ENCODE measurements at regions not wholly inside any gene's neighbourhood (a gene's known extent, or its start where the extent isn't known, plus 50 kb on each side); places are given as distances from the start of the nearest gene placed in this dataset.

DNA sequence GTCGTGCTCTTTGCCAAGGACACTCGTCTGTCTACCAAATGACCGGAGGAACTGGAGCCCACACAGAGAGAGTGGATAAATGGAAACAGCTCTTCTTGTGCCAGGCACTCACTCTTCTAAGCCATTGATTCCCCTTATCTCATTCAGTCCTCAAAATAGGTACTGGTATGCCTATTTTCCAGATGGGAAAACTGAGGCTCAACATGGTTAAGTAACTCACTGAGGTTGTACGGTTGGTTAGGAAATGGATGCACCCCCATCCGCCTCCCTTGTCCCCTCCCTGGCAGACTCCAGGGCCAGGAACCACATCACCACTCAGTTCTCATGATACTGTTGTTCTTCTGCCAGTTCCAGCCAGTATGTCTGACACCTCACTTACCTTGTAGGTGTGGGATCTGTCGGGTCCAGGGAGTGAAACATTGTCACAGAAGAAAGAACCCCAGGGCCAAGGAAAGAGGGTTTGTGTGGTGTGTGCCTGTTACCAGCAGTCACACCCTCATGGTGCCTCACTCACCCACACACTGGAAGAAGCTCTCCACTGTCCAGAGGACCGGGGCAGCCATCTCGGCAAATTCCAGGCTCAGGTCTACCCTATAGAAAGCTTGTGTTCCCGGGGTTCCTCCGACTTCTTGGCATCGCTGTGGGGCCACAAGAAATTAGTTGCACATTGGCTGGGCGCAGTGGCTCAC is 58.8 kb upstream of the TARDBP start:
- CTCF ChIA-PET, result no interaction called here

GRCh38 chr1:10957133-10957532 is 55.3 kb upstream of the TARDBP start:
- no peak overlapping the region for H3K27ac Mint-ChIP-seq
- DNase-seq, result no peak
- CTCF ChIA-PET, result interaction anchor here (1.0 to 1.5 kb wide), 2 partner anchors 9 to 90 kb away, joined by 3 read pairs; no protein-coding TSS in a partner anchor
- H3K27me3 Mint-ChIP-seq (ENCODE audit: low read depth), result no peaks in the 10 kb centered on the region
- H3K4me3 Mint-ChIP-seq, result no peak overlapping the region
- peaks cover 8% of the 10 kb centered on the region for H3K9me3 Mint-ChIP-seq
- intact Hi-C loops (cut with micrococcal nuclease), result no loop called here
- no peaks in the 10 kb centered on the region for H3K36me3 Mint-ChIP-seq (ENCODE audit: low read depth)
- H3K4me1 Mint-ChIP-seq (ENCODE audit: low read depth), result no peaks in the 10 kb centered on the region

More for the DNA sequence above, 58.8 kb upstream of the TARDBP start:
- no peaks in the 10 kb centered on the region for H3K36me3 Mint-ChIP-seq (ENCODE audit: low read depth)
- H3K4me1 Mint-ChIP-seq (ENCODE audit: low read depth), result no peaks in the 10 kb centered on the region
- H3K27ac Mint-ChIP-seq, result no peak overlapping the region
- peaks cover 8% of the 10 kb centered on the region for H3K9me3 Mint-ChIP-seq
- no peak overlapping the region for H3K4me3 Mint-ChIP-seq
- H3K27me3 Mint-ChIP-seq (ENCODE audit: low read depth), result no peaks in the 10 kb centered on the region
- intact Hi-C loops (cut with micrococcal nuclease), result no loop called here
- DNase-seq, result no peak

GRCh38 chr1:10958614-10959013 is 53.8 kb upstream of the TARDBP start:
- no peak overlapping the region for H3K27ac Mint-ChIP-seq
- H3K36me3 Mint-ChIP-seq (ENCODE audit: low read depth), result no peaks in the 10 kb centered on the region
- no peak for DNase-seq
- no peaks in the 10 kb centered on the region for H3K27me3 Mint-ChIP-seq (ENCODE audit: low read depth)
- no peak overlapping the region for H3K4me3 Mint-ChIP-seq
- intact Hi-C loops (cut with micrococcal nuclease), result no loop called here
- CTCF ChIA-PET, result no interaction called here
- H3K9me3 Mint-ChIP-seq, result peaks cover 2% of the 10 kb centered on the region
- no peaks in the 10 kb centered on the region for H3K4me1 Mint-ChIP-seq (ENCODE audit: low read depth)

GRCh38 chr1:10960411-10961299 is 51.8 kb upstream of the TARDBP start:
- no peaks in the 10 kb centered on the region for H3K27me3 Mint-ChIP-seq (ENCODE audit: low read depth)
- DNase-seq, result peak; percentile 87
- CTCF ChIA-PET, result interaction anchor here (0.6 to 1.4 kb wide), 3 partner anchors 7 to 229 kb away, joined by 3 to 5 read pairs (median 3); no protein-coding TSS in a partner anchor
- peaks cover 12% of the 10 kb centered on the region for H3K4me1 Mint-ChIP-seq (ENCODE audit: low read depth)
- H3K36me3 Mint-ChIP-seq (ENCODE audit: low read depth), result no peaks in the 10 kb centered on the region
- no peak overlapping the region for H3K27ac Mint-ChIP-seq
- H3K9me3 Mint-ChIP-seq, result no peaks in the 10 kb centered on the region
- intact Hi-C loops (cut with micrococcal nuclease), result no loop called here
- H3K4me3 Mint-ChIP-seq, result no peak overlapping the region

DNA sequence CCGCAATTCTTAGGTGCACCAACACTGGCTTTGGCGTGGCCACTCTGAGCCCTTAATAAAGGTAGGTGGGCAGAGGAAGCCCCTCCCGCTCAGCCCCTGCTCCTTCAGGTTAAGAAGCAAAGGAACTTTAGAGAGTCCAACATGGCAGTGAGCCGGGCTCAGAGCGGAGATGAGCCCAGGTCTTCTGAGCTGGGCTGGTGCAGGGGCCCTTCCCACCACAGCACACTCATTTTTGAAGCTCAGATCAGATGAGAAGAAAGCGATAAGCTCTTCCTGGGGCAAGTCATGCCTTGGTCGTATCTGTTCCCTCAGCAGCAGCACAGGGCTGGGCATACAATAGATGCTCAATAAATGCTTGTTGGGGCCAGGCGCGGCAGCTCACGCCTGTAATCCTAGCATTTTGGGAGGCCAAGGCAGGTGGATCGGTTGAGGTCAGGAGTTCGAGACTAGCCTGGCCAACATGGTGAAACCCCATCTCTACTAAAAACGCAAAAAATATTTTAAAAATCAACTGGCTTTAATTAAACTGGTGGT is 51.1 kb upstream of the TARDBP start:
- peaks cover 18% of the 10 kb centered on the region for H3K4me1 Mint-ChIP-seq (ENCODE audit: low read depth)
- no peaks in the 10 kb centered on the region for H3K27me3 Mint-ChIP-seq (ENCODE audit: low read depth)
- no peaks in the 10 kb centered on the region for H3K9me3 Mint-ChIP-seq
- no peak overlapping the region for H3K27ac Mint-ChIP-seq
- CTCF ChIA-PET, result interaction anchor here (0.6 kb wide), 2 partner anchors 224 to 230 kb away, joined by 3 to 5 read pairs; no protein-coding TSS in a partner anchor
- no peak overlapping the region for H3K4me3 Mint-ChIP-seq
- intact Hi-C loops (cut with micrococcal nuclease), result no loop called here
- DNase-seq, result no peak
- no peaks in the 10 kb centered on the region for H3K36me3 Mint-ChIP-seq (ENCODE audit: low read depth)

DNA sequence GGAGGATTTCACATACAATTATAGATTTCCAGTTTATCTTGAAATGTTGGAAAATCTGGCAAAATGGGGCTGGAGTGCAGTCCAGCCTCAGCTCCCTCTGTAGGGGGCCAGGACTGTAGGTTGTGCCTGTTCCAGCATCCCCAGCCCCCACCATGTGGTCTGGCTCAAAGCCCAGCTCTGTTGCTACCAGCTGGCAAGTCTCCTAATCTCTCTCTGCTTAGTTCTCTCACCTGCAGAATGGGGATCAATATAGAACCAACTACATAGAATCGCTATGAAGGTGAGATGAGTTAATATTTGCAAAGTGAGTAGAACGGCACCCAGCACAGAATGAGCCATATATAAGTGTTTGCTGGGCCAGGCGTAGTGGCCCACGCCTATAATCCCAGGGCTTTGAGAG is 50.0 kb upstream of the TARDBP start:
- Mint-ChIP-seq H3K36me3 (ENCODE audit: low read depth) (no peaks in the 10 kb centered on the region), H3K27ac (no peak overlapping the region)
- CTCF ChIA-PET, result interaction anchor here (0.7 to 1.6 kb wide), 3 partner anchors 11 to 86 kb away, joined by 3 to 5 read pairs (median 3); no protein-coding TSS in a partner anchor

More for the DNA sequence above, 50.0 kb upstream of the TARDBP start:
- intact Hi-C loops (cut with micrococcal nuclease), result no loop called here
- DNase-seq, result no peak
- peaks cover 21% of the 10 kb centered on the region for H3K4me1 Mint-ChIP-seq (ENCODE audit: low read depth)
- H3K4me3 Mint-ChIP-seq, result no peak overlapping the region
- H3K9me3 Mint-ChIP-seq, result no peaks in the 10 kb centered on the region
- no peaks in the 10 kb centered on the region for H3K27me3 Mint-ChIP-seq (ENCODE audit: low read depth)

All from activated naive CD4-positive, alpha-beta T cell treated with anti-CD3 and anti-CD28 coated beads for 36 hours (primary cell).